Amniotic epithelial cell (primary cell): ENCODE measurements at regions not wholly inside any gene's neighbourhood (a gene's known extent, or its start where the extent isn't known, plus 50 kb on each side); places are given as distances from the start of the nearest gene placed in this dataset.

ENCODE experiments used
- DNase-seq: peaks from one replicate; pipeline ENCODE4 v3.0.0-alpha.2; 2010; ENCODE audit warnings: low read depth

GRCh38 chr3:104750581-104750980 lies 616.1 kb upstream of the ALCAM start:
- no peak for DNase-seq

- DNase-seq = no peak
Observed at GRCh38 chr3:104755791-104756190, 610.9 kb upstream of the ALCAM start.

- DNase-seq = no peak
Observed at GRCh38 chr3:104763007-104763406, 603.7 kb upstream of the ALCAM start.

- DNase-seq = no peak
Observed at GRCh38 chr3:104764496-104764895, 602.2 kb upstream of the ALCAM start.

GRCh38 chr3:104768886-104769285 lies 597.8 kb upstream of the ALCAM start:
- no peak for DNase-seq

- DNase-seq = no peak
Observed at GRCh38 chr3:104779324-104779723, 587.4 kb upstream of the ALCAM start.

- DNase-seq = no peak
Observed at GRCh38 chr3:104781112-104781511, 585.6 kb upstream of the ALCAM start.

- peak; percentile 19 for DNase-seq
Observed at GRCh38 chr3:104785947-104786346, 580.8 kb upstream of the ALCAM start.

- no peak for DNase-seq
Observed at GRCh38 chr3:104787306-104787705, 579.4 kb upstream of the ALCAM start.

- DNase-seq = no peak
Observed at GRCh38 chr3:104788807-104789206, 577.9 kb upstream of the ALCAM start.

- DNase-seq = no peak
Observed at GRCh38 chr3:104791331-104791730, 575.4 kb upstream of the ALCAM start.

- no peak for DNase-seq
Observed at GRCh38 chr3:104796556-104796955, 570.2 kb upstream of the ALCAM start.

- no peak for DNase-seq
Observed at GRCh38 chr3:104805042-104805441, 561.7 kb upstream of the ALCAM start.

GRCh38 chr3:104805508-104805907 lies 561.2 kb upstream of the ALCAM start:
- DNase-seq = no peak

GRCh38 chr3:104810896-104811295 lies 555.8 kb upstream of the ALCAM start:
- DNase-seq = no peak

GRCh38 chr3:104816008-104816407 lies 550.7 kb upstream of the ALCAM start:
- no peak for DNase-seq

GRCh38 chr3:104816716-104817115 lies 550.0 kb upstream of the ALCAM start:
- DNase-seq = no peak

- DNase-seq = no peak
Observed at GRCh38 chr3:104819333-104819732, 547.4 kb upstream of the ALCAM start.

- no peak for DNase-seq
Observed at GRCh38 chr3:104820959-104821358, 545.8 kb upstream of the ALCAM start.

GRCh38 chr3:104825116-104825515 lies 541.6 kb upstream of the ALCAM start:
- DNase-seq = no peak

- no peak for DNase-seq
Observed at GRCh38 chr3:104831071-104831470, 535.6 kb upstream of the ALCAM start.

GRCh38 chr3:104832530-104832929 lies 534.2 kb upstream of the ALCAM start:
- DNase-seq = no peak

- DNase-seq = no peak
Observed at GRCh38 chr3:104835376-104835775, 531.3 kb upstream of the ALCAM start.

- DNase-seq = peak; percentile 21
Observed at GRCh38 chr3:104846270-104846669, 520.4 kb upstream of the ALCAM start.

GRCh38 chr3:104849070-104849469 lies 517.6 kb upstream of the ALCAM start:
- DNase-seq = no peak
